ENCODE measurements at regions not wholly inside any gene's neighbourhood (a gene's known extent, or its start where the extent isn't known, plus 50 kb on each side); places are given as distances from the start of the nearest gene placed in this dataset.

GRCh38 chr5:173535976-173536639 lies 80.3 kb downstream of the BOD1 start:
- TF ChIP-seq CTCF (IDR thresholded peaks at IDR 0.05; ENCODE audit: insufficient read depth, low read length, poor library complexity, severe bottlenecking), result no peak
- no peak for TF ChIP-seq EZH2phosphoT487 (conservative IDR thresholded peaks at IDR 0.05; ENCODE audit: low read length)

All from SU-DHL-6 (cell line).